ENCODE measurements at regions not wholly inside any gene's neighbourhood (a gene's known extent, or its start where the extent isn't known, plus 50 kb on each side); places are given as distances from the start of the nearest gene placed in this dataset.
"Not testable (repeated sequence)": the region's sequence is repeated elsewhere in the genome, so short reads cannot be mapped to it uniquely, and the experiment has no call there.

DNA sequence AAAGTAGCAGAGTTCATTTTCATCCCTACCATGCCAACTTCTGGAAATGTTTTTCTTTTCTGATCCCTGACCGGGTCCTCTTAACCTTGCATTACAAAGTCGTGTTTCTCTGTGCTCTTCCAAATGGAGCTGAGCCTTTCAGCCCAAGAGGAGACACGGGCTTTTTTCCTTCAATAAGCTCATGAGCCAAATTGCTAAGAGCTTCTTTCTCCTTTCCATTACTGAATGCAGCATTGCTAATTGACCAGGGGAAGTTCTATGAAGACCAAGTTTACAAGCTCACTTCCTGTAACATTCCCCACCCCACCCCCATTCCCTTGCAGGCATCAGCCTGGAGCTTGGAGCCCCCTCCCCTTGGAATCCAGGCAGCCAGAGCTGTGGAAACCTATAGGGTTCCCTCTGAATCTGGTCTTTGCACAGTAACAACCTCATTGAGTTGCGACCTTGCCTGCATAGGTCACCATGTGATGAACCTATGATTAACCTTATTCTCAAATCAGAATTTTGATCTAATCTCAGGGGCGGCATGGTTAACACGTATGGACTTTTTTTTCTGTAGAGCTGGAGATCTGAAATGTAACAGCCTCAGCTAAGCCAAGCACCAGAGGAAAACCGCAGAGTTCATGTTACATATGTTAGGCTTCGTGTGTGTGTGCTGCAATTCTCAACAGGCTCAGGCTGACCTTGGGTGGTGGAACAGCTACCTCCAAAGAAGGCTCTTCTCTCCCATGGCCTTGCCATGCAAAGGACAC lies 395.7 kb upstream of the ZNF462 start:
- no peak for DNase-seq (ENCODE audit: low spot score in 2 of 2)

DNA sequence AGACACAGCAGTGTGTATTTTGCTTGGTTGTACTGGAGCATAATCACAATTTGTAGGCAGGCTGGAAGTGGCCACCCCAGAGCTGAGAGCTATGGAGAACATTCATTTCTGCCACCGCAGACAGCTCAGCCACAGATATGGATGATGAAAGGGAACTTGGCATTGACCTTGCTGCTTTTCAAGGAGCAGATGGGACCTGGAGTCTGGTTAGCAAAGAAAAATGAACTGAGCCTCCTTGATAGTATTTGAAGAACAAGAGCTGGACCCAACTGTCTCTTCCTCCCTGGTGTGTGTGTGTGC lies 395.2 kb upstream of the ZNF462 start:
- DNase-seq (ENCODE audit: low spot score in 2 of 2) (no peak), ATAC-seq (no peak)
- Mint-ChIP-seq H3K4me3 (no peak overlapping the region), H3K9me3 (peaks cover 13% of the 10 kb centered on the region), H3K36me3 (no peaks in the 10 kb centered on the region), H3K27ac (no peak overlapping the region), H3K4me1 (no peaks in the 10 kb centered on the region)

More for the DNA sequence above, 395.7 kb upstream of the ZNF462 start:
- no peak for ATAC-seq
- no peak overlapping the region for H3K4me3 Mint-ChIP-seq
- H3K27ac Mint-ChIP-seq: no peak overlapping the region
- H3K9me3 Mint-ChIP-seq: peaks cover 14% of the 10 kb centered on the region
- H3K4me1 Mint-ChIP-seq: no peaks in the 10 kb centered on the region
- H3K36me3 Mint-ChIP-seq: no peaks in the 10 kb centered on the region

DNA sequence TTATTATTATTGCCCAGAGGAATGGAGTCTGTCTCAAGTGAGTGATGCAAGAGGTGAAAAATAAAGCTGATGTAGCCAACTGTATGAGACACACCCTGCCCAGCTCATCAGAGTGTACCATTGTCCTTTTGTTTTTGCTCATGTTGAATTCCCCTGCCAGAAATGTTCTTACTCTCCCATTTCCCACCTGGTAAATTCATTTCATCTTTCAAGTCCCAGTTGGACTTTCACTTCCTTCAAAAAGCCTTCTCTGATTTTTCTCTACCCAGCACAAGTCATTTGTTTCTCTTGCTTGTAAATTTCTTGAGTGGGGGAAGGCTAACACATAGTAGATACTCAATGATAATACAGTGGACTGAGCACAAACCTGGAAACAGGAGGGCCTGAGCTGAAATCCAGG lies 394.5 kb upstream of the ZNF462 start:
- Mint-ChIP-seq H3K36me3 (no peaks in the 10 kb centered on the region), H3K4me1 (no peaks in the 10 kb centered on the region), H3K4me3 (no peak overlapping the region), H3K9me3 (peaks cover 13% of the 10 kb centered on the region), H3K27ac (no peak overlapping the region)
- no peak for DNase-seq (ENCODE audit: low spot score in 2 of 2)
- ATAC-seq: no peak

DNA sequence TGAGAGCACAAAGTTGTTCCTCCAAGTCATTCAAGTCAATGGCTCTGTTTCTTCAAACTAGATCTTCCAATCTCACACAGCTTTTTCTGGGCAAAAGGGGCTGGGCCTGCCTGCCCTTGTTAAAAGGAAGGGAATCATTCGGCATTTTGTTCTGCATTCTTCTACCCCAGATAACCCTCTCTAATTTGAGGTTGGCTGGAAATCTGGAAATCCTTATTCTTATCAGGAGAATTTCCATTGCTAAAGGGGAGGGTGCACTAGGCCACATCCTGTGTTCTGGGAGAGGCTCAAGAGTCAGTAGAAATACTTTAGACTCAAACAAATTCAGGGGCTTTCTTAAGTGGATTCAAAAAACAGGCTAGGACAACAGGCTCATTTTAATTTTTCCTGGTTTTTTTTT lies 384.7 kb upstream of the ZNF462 start:
- ATAC-seq: no peak
- Mint-ChIP-seq H3K36me3 (no peaks in the 10 kb centered on the region), H3K27ac (no peak overlapping the region), H3K4me1 (no peaks in the 10 kb centered on the region), H3K4me3 (no peak overlapping the region), H3K9me3 (peaks cover 10% of the 10 kb centered on the region)
- no peak for DNase-seq (ENCODE audit: low spot score in 2 of 2)

GRCh38 chr9:106478727-106479126 lies 384.2 kb upstream of the ZNF462 start:
- Mint-ChIP-seq H3K36me3 (no peaks in the 10 kb centered on the region), H3K27ac (no peak overlapping the region), H3K9me3 (peaks cover 10% of the 10 kb centered on the region), H3K4me1 (no peaks in the 10 kb centered on the region), H3K4me3 (no peak overlapping the region)
- no peak for ATAC-seq
- DNase-seq (ENCODE audit: low spot score in 2 of 2): no peak

GRCh38 chr9:106479679-106480078 lies 383.3 kb upstream of the ZNF462 start:
- no peak overlapping the region for H3K4me3 Mint-ChIP-seq
- no peaks in the 10 kb centered on the region for H3K36me3 Mint-ChIP-seq
- DNase-seq (ENCODE audit: low spot score in 2 of 2) (no peak), ATAC-seq (no peak)
- peaks cover 10% of the 10 kb centered on the region for H3K9me3 Mint-ChIP-seq
- no peaks in the 10 kb centered on the region for H3K4me1 Mint-ChIP-seq
- no peak overlapping the region for H3K27ac Mint-ChIP-seq

- ATAC-seq (no peak), DNase-seq (ENCODE audit: low spot score in 2 of 2) (no peak)
- Mint-ChIP-seq H3K4me1 (no peaks in the 10 kb centered on the region), H3K9me3 (peaks cover 9% of the 10 kb centered on the region), H3K27ac (no peak overlapping the region), H3K4me3 (no peak overlapping the region), H3K36me3 (no peaks in the 10 kb centered on the region)
These were observed 381.9 kb upstream of the ZNF462 start for GRCh38 chr9:106481013-106481609.

DNA sequence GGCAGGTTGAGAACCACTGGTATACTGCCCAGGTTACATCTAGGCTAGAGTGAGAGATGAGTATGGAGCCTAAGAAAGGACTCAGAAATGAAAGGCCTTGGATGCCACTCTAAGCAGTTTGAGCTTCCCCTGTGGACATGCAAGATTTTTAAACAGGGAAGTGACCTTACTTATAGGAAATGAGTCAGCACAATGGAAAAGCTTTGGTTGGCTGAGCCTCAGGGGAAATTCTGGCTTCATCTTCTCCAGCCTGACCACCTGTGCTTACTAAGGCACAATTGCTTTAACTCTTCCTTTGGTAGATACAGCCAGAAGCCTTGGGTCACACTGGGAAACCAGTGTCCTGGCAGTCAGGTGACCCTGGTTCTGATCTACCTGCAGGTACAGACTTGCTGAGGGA lies 380.2 kb upstream of the ZNF462 start:
- DNase-seq (ENCODE audit: low spot score in 2 of 2) (no peak), ATAC-seq (no peak)
- Mint-ChIP-seq H3K36me3 (no peaks in the 10 kb centered on the region), H3K4me1 (no peaks in the 10 kb centered on the region), H3K27ac (no peak overlapping the region), H3K4me3 (no peak overlapping the region), H3K9me3 (peaks cover 13% of the 10 kb centered on the region)

- no peaks in the 10 kb centered on the region for H3K36me3 Mint-ChIP-seq
- no peaks in the 10 kb centered on the region for H3K4me1 Mint-ChIP-seq
- peaks cover 16% of the 10 kb centered on the region for H3K9me3 Mint-ChIP-seq
- DNase-seq (ENCODE audit: low spot score in 2 of 2) (no peak), ATAC-seq (no peak)
- no peak overlapping the region for H3K27ac Mint-ChIP-seq
- no peak overlapping the region for H3K4me3 Mint-ChIP-seq
These were observed 376.3 kb upstream of the ZNF462 start for GRCh38 chr9:106486685-106487084.

DNA sequence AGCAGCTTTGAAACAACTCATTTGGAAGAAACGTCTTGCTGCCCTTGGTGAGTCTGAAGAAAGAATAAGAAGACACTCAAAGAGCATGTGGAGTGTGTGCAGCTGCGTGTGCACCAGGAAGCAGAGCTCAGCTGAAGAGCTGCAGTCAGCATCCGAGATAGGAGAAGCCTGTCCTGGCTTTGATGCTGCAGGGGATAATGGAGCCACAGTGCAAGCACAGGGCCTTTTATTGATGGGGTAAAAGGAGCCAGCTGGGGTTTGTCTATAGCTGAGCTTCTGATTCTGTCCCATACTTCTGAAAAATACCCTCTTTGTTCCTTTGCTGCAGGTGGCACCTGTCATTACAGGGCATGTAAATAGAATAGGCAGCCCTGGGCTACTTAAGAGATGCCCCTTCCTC lies 375.7 kb upstream of the ZNF462 start:
- DNase-seq (ENCODE audit: low spot score in 2 of 2) (no peak), ATAC-seq (no peak)
- H3K4me1 Mint-ChIP-seq: no peaks in the 10 kb centered on the region
- no peaks in the 10 kb centered on the region for H3K36me3 Mint-ChIP-seq
- no peak overlapping the region for H3K4me3 Mint-ChIP-seq
- H3K9me3 Mint-ChIP-seq: peaks cover 16% of the 10 kb centered on the region
- H3K27ac Mint-ChIP-seq: no peak overlapping the region

DNA sequence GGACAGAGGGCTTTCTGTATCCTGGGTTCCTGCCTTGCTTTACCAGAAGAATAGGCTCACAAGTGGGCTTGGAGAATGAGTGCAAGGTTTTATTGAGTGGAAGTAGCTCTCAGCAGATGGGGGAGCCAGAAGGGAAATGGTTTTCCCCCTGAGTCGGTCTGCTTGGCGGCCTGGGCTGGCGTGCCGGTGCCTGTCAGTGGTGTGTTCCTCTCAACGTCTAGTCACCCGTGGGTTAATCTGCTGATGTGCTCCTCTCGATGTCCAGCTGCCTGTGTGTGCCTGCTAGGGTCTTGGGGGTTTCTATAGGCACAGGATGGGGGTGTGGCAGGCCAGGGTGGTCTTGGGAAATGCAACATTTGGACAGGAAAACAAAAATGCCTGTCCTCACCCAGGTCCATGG lies 370.8 kb upstream of the ZNF462 start:
- H3K36me3 Mint-ChIP-seq; DNase-seq (ENCODE audit: low spot score in 2 of 2); ATAC-seq; H3K4me1 Mint-ChIP-seq; H3K27ac Mint-ChIP-seq; H3K4me3 Mint-ChIP-seq: not testable (repeated sequence)
- peaks cover 16% of the 10 kb centered on the region for H3K9me3 Mint-ChIP-seq

DNA sequence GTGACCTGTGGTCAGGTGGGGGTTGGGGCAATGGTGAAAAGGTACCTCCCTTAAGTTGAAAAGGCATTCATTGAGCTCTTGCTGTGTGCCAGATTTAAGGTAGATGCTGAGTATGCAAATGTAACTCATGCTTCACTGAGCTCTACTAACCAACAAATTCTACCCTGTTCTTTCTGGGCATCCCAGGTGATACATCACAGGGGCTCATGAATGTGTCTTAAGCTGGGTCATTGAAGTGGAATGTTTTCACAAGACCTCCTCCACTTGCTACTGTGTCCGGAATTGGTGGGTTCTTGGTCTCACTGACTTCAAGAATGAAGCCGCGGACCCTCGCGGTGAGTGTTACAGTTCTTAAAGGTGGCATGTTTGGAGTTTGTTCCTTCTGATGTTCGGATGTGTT lies 362.8 kb upstream of the ZNF462 start:
- no peak overlapping the region for H3K4me3 Mint-ChIP-seq
- no peak for DNase-seq (ENCODE audit: low spot score in 2 of 2)
- H3K36me3 Mint-ChIP-seq: no peaks in the 10 kb centered on the region
- no peak overlapping the region for H3K27ac Mint-ChIP-seq
- no peaks in the 10 kb centered on the region for H3K4me1 Mint-ChIP-seq
- H3K9me3 Mint-ChIP-seq: peaks cover 12% of the 10 kb centered on the region
- no peak for ATAC-seq

- not testable (repeated sequence) for H3K27ac Mint-ChIP-seq; H3K4me3 Mint-ChIP-seq; H3K4me1 Mint-ChIP-seq; ATAC-seq; H3K9me3 Mint-ChIP-seq; H3K36me3 Mint-ChIP-seq; DNase-seq (ENCODE audit: low spot score in 2 of 2)
These were observed 361.8 kb upstream of the ZNF462 start for GRCh38 chr9:106501210-106501609.

GRCh38 chr9:106502930-106503329 lies 360.0 kb upstream of the ZNF462 start:
- Mint-ChIP-seq H3K4me1 (no peaks in the 10 kb centered on the region), H3K27ac (no peak overlapping the region), H3K9me3 (peaks cover 15% of the 10 kb centered on the region), H3K4me3 (no peak overlapping the region), H3K36me3 (no peaks in the 10 kb centered on the region)
- no peak for DNase-seq (ENCODE audit: low spot score in 2 of 2)
- no peak for ATAC-seq

- Mint-ChIP-seq H3K4me3 (no peak overlapping the region), H3K4me1 (no peaks in the 10 kb centered on the region), H3K36me3 (no peaks in the 10 kb centered on the region), H3K27ac (no peak overlapping the region), H3K9me3 (peaks cover 13% of the 10 kb centered on the region)
- ATAC-seq (peak; percentile 44), DNase-seq (ENCODE audit: low spot score in 2 of 2) (no peak)
These were observed 359.2 kb upstream of the ZNF462 start for GRCh38 chr9:106503759-106504158.

DNA sequence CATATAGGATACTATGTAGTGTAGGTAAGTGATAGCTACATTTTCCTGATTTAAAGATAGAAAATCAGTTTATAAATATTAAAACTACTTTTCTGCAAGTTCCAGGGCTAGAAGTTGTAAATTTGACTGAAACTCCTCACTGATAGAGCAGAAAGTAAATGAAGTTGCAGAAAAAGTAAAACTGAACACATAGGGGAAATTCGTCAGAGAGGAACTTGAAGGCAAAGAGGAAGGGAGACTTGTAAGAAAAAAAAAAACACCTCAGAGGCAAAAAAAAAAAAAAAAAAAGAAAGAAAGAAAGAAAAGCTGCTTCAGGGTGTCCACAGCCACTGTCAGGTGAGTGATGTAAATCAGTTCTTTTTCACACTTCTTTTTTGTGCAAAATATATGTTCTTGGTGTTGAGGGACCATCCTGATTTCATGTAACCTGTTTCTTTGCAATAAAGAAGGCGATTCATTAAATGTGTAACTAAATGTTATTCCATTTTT lies 336.2 kb upstream of the ZNF462 start:
- H3K4me3 Mint-ChIP-seq: no peak overlapping the region
- H3K9me3 Mint-ChIP-seq: no peaks in the 10 kb centered on the region
- no peak for ATAC-seq
- H3K4me1 Mint-ChIP-seq: no peaks in the 10 kb centered on the region
- H3K27ac Mint-ChIP-seq: no peak overlapping the region
- DNase-seq (ENCODE audit: low spot score in 2 of 2): no peak
- H3K36me3 Mint-ChIP-seq: no peaks in the 10 kb centered on the region

Data from stimulated activated effector memory CD8-positive, alpha-beta T cell treated with anti-CD3 and anti-CD28 coated beads, Interleukin-12 subunit alpha, Interleukin-12 subunit beta, amount 100 ng/mL, for 72 hours (primary cell).